HepG2 (cell line): ENCODE measurements at regions not wholly inside any gene's neighbourhood (a gene's known extent, or its start where the extent isn't known, plus 50 kb on each side); places are given as distances from the start of the nearest gene placed in this dataset.
"Not testable (repeated sequence)": the region's sequence is repeated elsewhere in the genome, so short reads cannot be mapped to it uniquely, and the experiment has no call there.

Source experiments
- ATAC-seq: fragments of 200-7000 bp; cut with Tn5 transposase; 3 replicates; pipeline ENCODE4 v1.9.1; 2020; ENCODE audit warnings: mild to moderate bottlenecking, moderate library complexity
- BruUV-seq: library from RNA; stranded (reverse); fragments of 400-500 nt; replicated peaks from 2 replicates; lab custom pipeline; 2021; lab: Mats Ljungman, UMichigan
- CTCF ChIA-PET: fragments of 300-600 bp; formaldehyde crosslinking; extraction: SDS; loops from one replicate; lab custom pipeline; 2021; ENCODE audit warnings: low total read pairs, inconsistent platforms, low intra/inter-chr PET ratio; lab: Yijun Ruan, JAX
- POLR2A ChIA-PET: fragments of 350-600 bp; sonication (Branson Sonifier 250); formaldehyde crosslinking; loops from one replicate; lab custom pipeline; 2020; ENCODE audit warnings: antibody characterized with exemption, inconsistent platforms; lab: Yijun Ruan, JAX
- DNase-seq: peaks from one replicate; pipeline ENCODE4 v3.0.0-alpha.2; 2015; ENCODE audit warnings: low spot score
- FAIRE-seq: peaks from 3 replicates; lab custom pipeline; 2011; peaks lifted over from hg19 to GRCh38; lab: Jason Lieb, UNC
- H2AFZ ChIP-seq: one replicate; pipeline ENCODE4 v1.6.1; 2011; ENCODE audit warnings: low read length, inconsistent platforms
- H3K27ac ChIP-seq: fragments of 300-600 bp; 3 replicates; pipeline ENCODE4 v1.8.0; 2011; ENCODE audit warnings: mixed run types, mild to moderate bottlenecking, mixed read lengths, low read length, inconsistent platforms; ENCODE audit not compliant: insufficient read depth; ENCODE audit errors: extremely low read length
- H3K27me3 ChIP-seq, 2 experiments: fragments of 200-600 bp in 1 of 2; 2 replicates in 1 of 2; 3 replicates in 1 of 2; pipeline versions ENCODE4 v1.6.0 to v1.8.0; 2011; ENCODE audit warnings: low read length in 2 of 2, mild to moderate bottlenecking in 2 of 2, moderate library complexity in 2 of 2, inconsistent platforms in 1 of 2; ENCODE audit not compliant: insufficient read depth in 2 of 2, control insufficient read depth in 1 of 2
- H3K36me3 ChIP-seq, 2 experiments: fragments of 200-600 bp in 1 of 2; replicated peaks in 1 of 2; 2 replicates in 1 of 2; 3 replicates in 1 of 2; pipeline versions ENCODE4 v1.5.1 to v1.8.0; 2011; ENCODE audit warnings: low read length in 2 of 2, inconsistent platforms in 1 of 2; ENCODE audit not compliant: insufficient read depth in 2 of 2, control insufficient read depth in 1 of 2
- H3K4me1 ChIP-seq: 2 replicates; pipeline ENCODE4 v1.5.1; 2012; ENCODE audit warnings: low read length, inconsistent platforms; ENCODE audit not compliant: insufficient read depth
- H3K4me2 ChIP-seq: 2 replicates; pipeline ENCODE4 v1.6.0; 2011; ENCODE audit warnings: low read depth, low read length, inconsistent platforms
- H3K4me3 ChIP-seq, 3 experiments: fragments of 200-600 bp in 1 of 3; sonication (generic), shearing (Covaris generic) in 1 of 3; replicated peaks in 1 of 3; 2 replicates each; pipeline ENCODE4 v1.5.1; 2011 to 2016; ENCODE audit warnings: low read length in 3 of 3, inconsistent platforms in 2 of 3, low read depth in 2 of 3, mild to moderate bottlenecking in 2 of 3, control low read depth in 1 of 3, mixed read lengths in 1 of 3; ENCODE audit not compliant: insufficient read depth in 1 of 3
- H3K79me2 ChIP-seq: one replicate; pipeline ENCODE4 v1.6.1; 2011; ENCODE audit warnings: low read length, inconsistent platforms; ENCODE audit not compliant: insufficient read depth
- H3K9ac ChIP-seq: 2 replicates; pipeline ENCODE4 v1.6.0; 2011; ENCODE audit warnings: mild to moderate bottlenecking, low read depth, low read length, inconsistent platforms; ENCODE audit not compliant: insufficient read depth
- H3K9me3 ChIP-seq: 2 replicates; pipeline ENCODE4 v1.5.1; 2012; ENCODE audit warnings: mild to moderate bottlenecking, low read length
- H4K20me1 ChIP-seq: 2 replicates; pipeline ENCODE4 v1.6.0; 2011; ENCODE audit warnings: inconsistent platforms, mild to moderate bottlenecking, low read length, moderate library complexity; ENCODE audit not compliant: insufficient read depth
- NFAT5 ChIP-seq: sonication (generic); formaldehyde crosslinking; IDR thresholded peaks from 2 replicates; pipeline ENCODE4 v1.4.0; 2020; ENCODE audit warnings: missing genetic modification reagents
- SNRNP70 ChIP-seq: fragments of 200-400 bp; formaldehyde crosslinking; IDR thresholded peaks from 2 replicates; pipeline ENCODE4 v1.6.1; 2017; ENCODE audit warnings: mild to moderate bottlenecking, low read depth, low read length, moderate library complexity
- WGBS: methylation state at CpG from one replicate; pipeline ENCODE4 v1.1.6; 2017; ENCODE audit warnings: low lambda C conversion rate; 5-methylcytosine and 5-hydroxymethylcytosine counted together
- in situ Hi-C: cut with HindIII; loops from 2 replicates; pipeline ENCODE4 v1.10.0; 2017; ENCODE audit warnings: low pct_unique_long_range_greater_than_20kb; ENCODE audit not compliant: extremely low pct_ligation_motif_present
- intact Hi-C: fragments of 100-400 bp; cut with micrococcal nuclease; formaldehyde crosslinking; loops from one replicate; pipeline ENCODE4 v1.10.0; 2022; ENCODE audit not compliant: unreplicated experiment

- TF ChIP-seq NFAT5 (CRISPR knock-in tag) (no peak), SNRNP70 (no peak)
Measured at GRCh38 chr19:20307127-20307526, 140.1 kb downstream of the ZNF486 start (continued).

- H3K4me3 ChIP-seq, H3K79me2 ChIP-seq, POLR2A ChIA-PET, in situ Hi-C loops, ATAC-seq, H3K9ac ChIP-seq, FAIRE-seq, intact Hi-C loops, H3K4me2 ChIP-seq, BruUV-seq, CTCF ChIA-PET, H3K27ac ChIP-seq, H2AFZ ChIP-seq, H3K36me3 ChIP-seq, H3K4me1 ChIP-seq, H4K20me1 ChIP-seq, DNase-seq, H3K27me3 ChIP-seq: not testable (repeated sequence)
- WGBS = 77% methylated on average over 13 of the region's 30 CpGs
- H3K9me3 ChIP-seq = peaks cover 51% of the 10 kb centered on the region
Measured at GRCh38 chr19:20296314-20296713, 129.3 kb downstream of the ZNF486 start.
